ENCODE measurements at regions not wholly inside any gene's neighbourhood (a gene's known extent, or its start where the extent isn't known, plus 50 kb on each side); places are given as distances from the start of the nearest gene placed in this dataset.
"Not testable (repeated sequence)": the region's sequence is repeated elsewhere in the genome, so short reads cannot be mapped to it uniquely, and the experiment has no call there.

- no peak overlapping the region for H3K4me3 Mint-ChIP-seq
- no peaks in the 10 kb centered on the region for H3K36me3 Mint-ChIP-seq
- peaks cover 28% of the 10 kb centered on the region for H3K27me3 Mint-ChIP-seq
- DNase-seq (ENCODE audit: extremely low spot score, unreplicated experiment): no peak
- no peaks in the 10 kb centered on the region for H3K9me3 Mint-ChIP-seq
- no peak for TF ChIP-seq CTCF (conservative IDR thresholded peaks at IDR 0.05)
- no peak overlapping the region for H3K27ac Mint-ChIP-seq
- H3K4me1 Mint-ChIP-seq (ENCODE audit: unreplicated experiment): peaks cover 23% of the 10 kb centered on the region
Measured at GRCh38 chr6:33892581-33893346, 89.0 kb upstream of the MLN start.

- Mint-ChIP-seq H3K9me3 (no peaks in the 10 kb centered on the region), H3K36me3 (no peaks in the 10 kb centered on the region), H3K27ac (no peak overlapping the region), H3K4me3 (no peak overlapping the region), H3K27me3 (peaks cover 42% of the 10 kb centered on the region), H3K4me1 (ENCODE audit: unreplicated experiment) (peaks cover 10% of the 10 kb centered on the region)
- no peak for DNase-seq (ENCODE audit: extremely low spot score, unreplicated experiment)
- TF ChIP-seq CTCF (conservative IDR thresholded peaks at IDR 0.05): no peak
Measured at GRCh38 chr6:33888664-33889200, 84.9 kb upstream of the MLN start.

- Mint-ChIP-seq H3K4me1 (ENCODE audit: unreplicated experiment) (peaks cover 10% of the 10 kb centered on the region), H3K27me3 (peaks cover 41% of the 10 kb centered on the region), H3K9me3 (no peaks in the 10 kb centered on the region), H3K27ac (no peak overlapping the region), H3K4me3 (no peak overlapping the region), H3K36me3 (no peaks in the 10 kb centered on the region)
- no peak for TF ChIP-seq CTCF (conservative IDR thresholded peaks at IDR 0.05)
- DNase-seq (ENCODE audit: extremely low spot score, unreplicated experiment): no peak
Measured at GRCh38 chr6:33888183-33888582, 84.4 kb upstream of the MLN start.

- no peak for DNase-seq (ENCODE audit: extremely low spot score, unreplicated experiment)
- no peak for TF ChIP-seq CTCF (conservative IDR thresholded peaks at IDR 0.05)
- Mint-ChIP-seq H3K27me3 (peaks cover 36% of the 10 kb centered on the region), H3K4me3 (no peak overlapping the region), H3K36me3 (no peaks in the 10 kb centered on the region), H3K9me3 (no peaks in the 10 kb centered on the region), H3K4me1 (ENCODE audit: unreplicated experiment) (peaks cover 10% of the 10 kb centered on the region), H3K27ac (no peak overlapping the region)
Measured at GRCh38 chr6:33886673-33887144, 82.9 kb upstream of the MLN start.

- H3K4me1 Mint-ChIP-seq (ENCODE audit: unreplicated experiment): peaks cover 22% of the 10 kb centered on the region
- H3K27me3 Mint-ChIP-seq: peaks cover 26% of the 10 kb centered on the region
- no peaks in the 10 kb centered on the region for H3K9me3 Mint-ChIP-seq
- H3K4me3 Mint-ChIP-seq: no peak overlapping the region
- no peak overlapping the region for H3K27ac Mint-ChIP-seq
- TF ChIP-seq CTCF (conservative IDR thresholded peaks at IDR 0.05): no peak
- DNase-seq (ENCODE audit: extremely low spot score, unreplicated experiment): no peak
- H3K36me3 Mint-ChIP-seq: no peaks in the 10 kb centered on the region
Measured at GRCh38 chr6:33885132-33886057, 81.6 kb upstream of the MLN start.

GRCh38 chr6:33883621-33884020 is 79.8 kb upstream of the MLN start:
- not testable (repeated sequence) for H3K9me3 Mint-ChIP-seq; H3K4me3 Mint-ChIP-seq; DNase-seq (ENCODE audit: extremely low spot score, unreplicated experiment); H3K27ac Mint-ChIP-seq; H3K36me3 Mint-ChIP-seq
- peaks cover 19% of the 10 kb centered on the region for H3K27me3 Mint-ChIP-seq
- peaks cover 36% of the 10 kb centered on the region for H3K4me1 Mint-ChIP-seq (ENCODE audit: unreplicated experiment)
